ENCODE measurements at regions not wholly inside any gene's neighbourhood (a gene's known extent, or its start where the extent isn't known, plus 50 kb on each side); places are given as distances from the start of the nearest gene placed in this dataset.

- TF ChIP-seq, protein P1, sequence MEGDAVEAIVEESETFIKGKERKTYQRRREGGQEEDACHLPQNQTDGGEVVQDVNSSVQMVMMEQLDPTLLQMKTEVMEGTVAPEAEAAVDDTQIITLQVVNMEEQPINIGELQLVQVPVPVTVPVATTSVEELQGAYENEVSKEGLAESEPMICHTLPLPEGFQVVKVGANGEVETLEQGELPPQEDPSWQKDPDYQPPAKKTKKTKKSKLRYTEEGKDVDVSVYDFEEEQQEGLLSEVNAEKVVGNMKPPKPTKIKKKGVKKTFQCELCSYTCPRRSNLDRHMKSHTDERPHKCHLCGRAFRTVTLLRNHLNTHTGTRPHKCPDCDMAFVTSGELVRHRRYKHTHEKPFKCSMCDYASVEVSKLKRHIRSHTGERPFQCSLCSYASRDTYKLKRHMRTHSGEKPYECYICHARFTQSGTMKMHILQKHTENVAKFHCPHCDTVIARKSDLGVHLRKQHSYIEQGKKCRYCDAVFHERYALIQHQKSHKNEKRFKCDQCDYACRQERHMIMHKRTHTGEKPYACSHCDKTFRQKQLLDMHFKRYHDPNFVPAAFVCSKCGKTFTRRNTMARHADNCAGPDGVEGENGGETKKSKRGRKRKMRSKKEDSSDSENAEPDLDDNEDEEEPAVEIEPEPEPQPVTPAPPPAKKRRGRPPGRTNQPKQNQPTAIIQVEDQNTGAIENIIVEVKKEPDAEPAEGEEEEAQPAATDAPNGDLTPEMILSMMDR (IDR thresholded peaks at IDR 0.05) = no peak
Observed at GRCh38 chr3:88678747-88679146, 428.7 kb upstream of the EPHA3 start.

GRCh38 chr3:88690287-88690686, 417.1 kb upstream of the EPHA3 start:
- TF ChIP-seq, protein P1 (IDR thresholded peaks at IDR 0.05) = no peak

DNA sequence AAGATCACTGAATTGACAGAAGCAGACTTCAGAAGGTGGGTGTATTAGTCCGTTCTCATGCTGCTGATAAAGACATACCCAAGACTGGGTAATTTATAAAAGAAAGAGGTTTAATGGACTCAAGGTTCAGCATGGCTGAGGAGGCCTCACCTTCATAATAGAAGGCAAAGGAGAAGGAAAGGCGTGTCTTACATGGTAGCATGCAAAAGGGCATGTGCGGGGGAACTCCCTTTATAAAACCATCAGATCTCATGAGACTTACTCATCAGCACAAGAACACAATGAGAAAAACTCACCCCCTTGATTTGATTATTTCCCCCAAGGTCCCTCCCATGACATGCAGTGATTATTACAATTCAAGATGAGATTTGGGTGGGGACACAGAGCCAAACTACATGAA, 416.3 kb upstream of the EPHA3 start:
- TF ChIP-seq, protein P1 (IDR thresholded peaks at IDR 0.05) = no peak

DNA sequence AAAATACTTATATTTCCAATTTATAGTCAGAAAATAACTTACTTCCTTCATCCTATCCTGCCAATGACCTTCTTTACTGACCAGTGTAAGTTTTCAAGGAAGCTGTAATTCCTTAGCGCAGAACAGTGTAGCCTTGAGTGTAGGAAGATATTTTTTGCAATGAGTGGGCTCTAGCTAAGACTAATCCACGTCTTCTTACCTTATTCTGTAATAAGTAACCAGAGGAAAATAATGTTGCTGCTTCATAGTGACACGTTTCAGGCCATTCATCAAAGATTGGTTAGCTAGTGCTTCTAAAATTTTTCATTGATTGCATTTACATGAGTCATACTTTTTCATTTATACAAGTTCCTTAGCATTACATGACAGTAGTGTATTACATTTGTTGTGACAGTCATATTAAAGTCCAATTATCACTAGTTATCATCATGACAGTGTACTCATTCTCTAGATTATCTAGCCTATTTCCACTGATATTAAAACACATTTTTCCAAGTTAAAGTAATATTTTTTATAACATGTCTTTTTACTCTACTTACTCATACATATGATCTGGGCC, 403.8 kb upstream of the EPHA3 start:
- TF ChIP-seq, protein P1 (IDR thresholded peaks at IDR 0.05) = no peak

GRCh38 chr3:88704338-88704737, 403.1 kb upstream of the EPHA3 start:
- TF ChIP-seq, protein P1 (IDR thresholded peaks at IDR 0.05) = no peak

GRCh38 chr3:88707837-88708236, 399.6 kb upstream of the EPHA3 start:
- TF ChIP-seq, protein P1 (IDR thresholded peaks at IDR 0.05) = no peak

DNA sequence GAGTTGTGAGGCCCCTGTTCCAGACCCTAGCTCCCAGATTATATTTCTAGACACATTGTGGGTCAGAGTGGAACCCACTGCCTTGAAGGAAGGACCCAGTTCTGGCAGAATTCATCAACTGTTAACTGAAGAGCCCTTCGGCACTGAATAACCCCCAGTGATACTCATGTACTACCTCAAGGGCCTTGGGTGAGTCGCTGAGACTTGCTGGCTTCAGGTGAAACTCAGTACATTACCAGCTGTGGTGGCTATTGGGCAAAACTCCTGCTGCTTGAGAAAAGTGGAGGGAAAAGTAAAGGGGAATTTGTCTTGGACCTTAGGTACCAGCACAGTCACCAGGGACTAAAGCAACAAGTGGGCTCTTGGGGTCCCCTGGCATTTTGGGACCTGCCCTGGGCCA, 394.9 kb upstream of the EPHA3 start:
- TF ChIP-seq, protein P1 (IDR thresholded peaks at IDR 0.05) = no peak

DNA sequence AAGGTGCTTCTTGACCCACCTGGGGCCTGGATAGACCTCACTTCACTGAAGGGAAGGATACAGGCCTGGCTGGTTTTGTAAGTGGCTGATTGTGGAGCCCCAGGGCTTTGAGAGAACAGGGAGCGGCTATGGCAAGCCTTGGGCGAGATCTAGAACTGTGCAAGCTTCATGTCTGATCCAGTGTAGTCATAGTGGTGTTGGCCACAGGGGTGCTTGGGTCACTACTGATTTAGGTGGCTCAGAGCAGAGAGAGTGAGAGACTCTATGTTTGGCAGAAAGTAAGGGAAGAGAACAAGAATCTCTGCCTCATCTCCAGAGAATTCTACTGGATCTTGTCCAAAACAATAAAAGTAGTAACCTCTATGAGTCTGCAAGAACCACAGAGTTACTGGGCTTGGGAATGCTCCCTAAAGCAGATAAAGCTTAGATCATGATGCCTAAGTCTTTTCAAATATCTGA, 394.2 kb upstream of the EPHA3 start:
- TF ChIP-seq, protein P1 (IDR thresholded peaks at IDR 0.05) = no peak
